HG03135 (cell line): ENCODE measurements at regions not wholly inside any gene's neighbourhood (a gene's known extent, or its start where the extent isn't known, plus 50 kb on each side); places are given as distances from the start of the nearest gene placed in this dataset.
A peak's percentile ranks its signal among the peaks of the same experiment; 100 is the strongest.
"Not testable (repeated sequence)": the region's sequence is repeated elsewhere in the genome, so short reads cannot be mapped to it uniquely, and the experiment has no call there.

Source experiments
- ATAC-seq: cut with Tn5 transposase; IDR thresholded peaks from one replicate; pipeline ENCODE4 v1.9.1; 2021; ENCODE audit warnings: mild to moderate bottlenecking, moderate library complexity; ENCODE audit not compliant: unreplicated experiment

- no peak for ATAC-seq
These were observed 315.8 kb upstream of the TPK1 start for GRCh38 chr7:145151676-145152075.

- no peak for ATAC-seq
These were observed 312.0 kb upstream of the TPK1 start for GRCh38 chr7:145147865-145148264.

DNA sequence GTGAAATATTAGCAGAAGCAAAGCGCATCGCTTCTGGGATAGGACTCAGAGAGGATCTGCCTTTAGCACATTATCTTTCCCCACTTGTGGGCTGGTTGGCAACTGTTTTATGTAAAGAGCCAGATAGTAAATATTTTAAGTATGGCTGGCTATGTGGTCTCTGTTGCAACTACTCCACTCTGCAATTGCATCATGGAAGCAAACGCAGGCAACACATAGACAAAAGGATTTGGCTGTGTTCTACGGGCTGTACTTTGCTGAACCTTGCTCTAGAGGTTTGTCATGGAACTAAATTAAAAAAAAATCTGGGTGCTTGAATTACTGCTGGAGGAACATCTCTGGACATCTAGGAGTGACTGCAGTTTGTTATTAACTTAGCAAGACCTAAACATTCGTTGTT, 307.8 kb upstream of the TPK1 start:
- no peak for ATAC-seq

DNA sequence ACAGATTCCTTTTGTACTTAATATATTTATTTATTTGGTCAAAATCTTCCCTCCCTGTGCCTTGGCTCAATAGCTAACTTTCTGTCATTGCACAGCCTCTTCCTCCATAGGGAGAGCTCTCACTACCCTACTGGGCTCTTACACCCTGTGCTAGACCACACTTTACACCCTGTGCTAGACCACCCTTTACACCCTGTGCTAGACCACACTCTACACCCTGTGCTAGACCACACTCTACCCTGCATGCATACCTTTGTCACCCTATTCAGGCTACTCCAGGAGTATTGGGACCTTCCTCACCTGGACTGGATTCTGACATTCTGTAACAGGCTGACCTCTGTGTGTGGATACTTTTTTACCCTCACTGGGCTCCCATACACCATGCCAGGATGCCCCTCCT, 298.5 kb upstream of the TPK1 start:
- no peak for ATAC-seq

GRCh38 chr7:145123502-145123901, 287.6 kb upstream of the TPK1 start:
- ATAC-seq = no peak

DNA sequence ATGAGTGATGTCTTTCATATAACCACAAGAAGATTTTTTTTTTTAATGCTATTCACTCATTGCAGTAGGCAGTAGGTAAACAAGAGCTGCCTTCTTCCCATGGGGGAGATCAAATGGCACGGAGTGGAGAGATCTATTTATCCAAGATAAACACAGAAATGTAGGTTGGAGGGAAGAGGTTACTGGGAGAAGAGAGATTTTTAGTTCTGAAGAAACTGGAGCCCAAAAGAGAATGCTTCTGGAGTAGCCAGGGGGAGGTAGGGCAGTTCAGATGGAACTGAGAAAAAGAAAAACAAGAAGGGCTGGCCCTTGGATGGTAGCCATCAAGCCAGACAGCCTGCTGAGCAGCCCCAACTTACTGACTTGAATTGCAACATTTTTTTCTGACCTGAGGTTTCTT, 270.1 kb upstream of the TPK1 start:
- ATAC-seq = no peak

DNA sequence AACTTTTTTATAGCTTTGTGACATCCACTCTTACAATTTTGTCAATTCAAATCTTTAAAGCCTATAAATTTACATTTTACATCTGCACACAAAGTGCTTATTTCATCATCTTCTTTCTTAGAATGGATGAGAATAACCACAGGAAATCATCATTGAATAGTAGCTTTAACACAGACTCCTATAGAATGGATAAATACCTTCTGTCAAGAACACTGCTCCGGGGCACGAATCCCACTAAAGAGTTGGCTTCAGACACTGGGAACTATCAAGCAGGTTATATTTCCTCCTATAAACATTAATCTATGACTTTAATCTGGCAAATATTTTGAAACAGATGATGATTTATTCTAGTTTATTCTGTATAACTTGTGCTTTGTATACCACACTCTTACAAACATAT, 269.7 kb upstream of the TPK1 start:
- no peak for ATAC-seq

- no peak for ATAC-seq
These were observed 268.5 kb upstream of the TPK1 start for GRCh38 chr7:145104400-145104799.

- ATAC-seq = not testable (repeated sequence)
These were observed 266.3 kb upstream of the TPK1 start for GRCh38 chr7:145102199-145102598.

DNA sequence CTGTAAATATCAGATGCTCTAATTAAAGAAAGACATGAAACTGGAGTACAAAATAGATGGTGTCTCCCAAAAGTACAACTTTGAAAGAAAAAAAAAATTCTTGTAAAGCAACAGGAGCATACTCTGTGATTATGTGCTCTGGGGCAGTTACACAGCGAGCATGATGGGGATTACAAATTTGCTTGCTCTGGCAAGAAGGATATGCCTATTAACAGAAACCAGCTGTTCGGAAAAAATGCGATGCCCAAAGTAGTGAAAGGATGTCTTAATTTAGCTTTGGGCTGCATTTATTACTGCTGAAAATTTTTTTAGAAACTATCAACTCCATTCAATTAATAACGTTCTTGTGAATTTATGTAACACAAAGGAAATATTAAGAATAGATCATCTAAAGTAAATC, 256.9 kb upstream of the TPK1 start:
- ATAC-seq = no peak

DNA sequence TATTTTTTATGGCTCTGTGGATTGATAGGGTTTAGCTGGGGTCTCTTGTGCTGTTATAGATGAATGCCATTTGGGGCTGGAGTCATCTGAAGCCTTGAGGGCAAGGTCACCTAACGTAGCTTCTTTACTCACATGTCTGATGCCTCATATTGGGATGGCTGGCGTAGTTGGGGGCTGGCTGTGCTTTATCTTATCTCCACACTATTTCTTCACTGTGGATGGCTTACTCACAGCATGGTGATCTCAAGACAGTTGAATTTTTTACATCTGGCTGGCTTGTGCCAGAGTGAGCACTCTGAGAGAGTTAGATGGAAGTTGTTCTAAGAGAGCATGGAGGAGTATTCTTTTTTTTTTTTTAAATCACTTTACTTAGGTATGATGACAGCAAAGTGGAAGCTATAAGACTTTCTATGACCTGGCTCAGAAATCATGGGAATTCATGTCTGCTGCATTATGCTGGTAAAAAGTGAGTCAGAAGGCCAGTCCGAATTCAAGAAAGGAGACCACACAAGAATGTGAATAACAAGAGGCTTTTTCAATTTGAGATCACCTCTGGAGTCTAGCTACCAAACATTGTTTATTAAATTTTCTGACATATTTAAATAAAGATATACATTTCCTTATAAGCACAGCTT, 252.4 kb upstream of the TPK1 start:
- no peak for ATAC-seq

GRCh38 chr7:145082366-145083161, 246.7 kb upstream of the TPK1 start:
- ATAC-seq = no peak

GRCh38 chr7:145065473-145065872, 229.6 kb upstream of the TPK1 start:
- no peak for ATAC-seq

- no peak for ATAC-seq
These were observed 228.3 kb upstream of the TPK1 start for GRCh38 chr7:145064114-145064513.

DNA sequence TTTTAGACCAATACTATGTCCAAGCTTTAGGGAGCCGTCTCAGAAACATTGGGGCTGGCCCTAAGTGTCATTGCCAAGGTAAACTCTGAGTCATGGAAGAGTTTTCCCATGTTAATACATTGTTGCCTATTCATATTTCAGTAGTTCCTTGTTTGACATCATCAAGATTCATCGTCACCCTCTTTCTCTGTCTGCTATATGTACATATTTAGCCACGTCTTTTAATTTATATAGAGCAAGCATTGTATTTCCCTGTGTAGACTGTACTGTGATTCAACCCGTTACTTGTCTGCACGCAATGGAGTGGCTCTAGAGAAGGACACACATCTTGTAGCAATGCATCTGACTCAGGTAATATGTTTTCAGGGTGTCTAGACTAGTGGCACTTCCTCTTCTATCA, 217.9 kb upstream of the TPK1 start:
- ATAC-seq = no peak

DNA sequence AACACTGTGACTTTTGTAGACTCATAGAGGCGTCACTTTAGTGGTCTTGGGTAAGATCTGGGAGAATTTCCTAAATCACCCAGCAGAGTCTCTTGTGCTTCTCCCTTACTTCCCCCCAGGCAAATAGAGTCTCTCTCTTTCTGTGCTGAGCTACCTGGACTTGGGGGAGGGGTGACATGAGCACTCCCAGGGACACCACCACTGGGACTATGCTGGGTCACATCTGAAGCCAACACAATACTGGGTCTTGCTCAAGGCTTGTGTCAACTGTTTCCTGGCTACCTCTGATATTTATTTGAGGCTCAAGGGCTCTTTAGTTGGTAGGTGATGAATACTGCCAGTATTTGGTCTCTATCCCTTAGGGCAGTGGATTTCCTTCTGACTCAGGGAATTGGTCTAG, 214.6 kb upstream of the TPK1 start:
- no peak for ATAC-seq

DNA sequence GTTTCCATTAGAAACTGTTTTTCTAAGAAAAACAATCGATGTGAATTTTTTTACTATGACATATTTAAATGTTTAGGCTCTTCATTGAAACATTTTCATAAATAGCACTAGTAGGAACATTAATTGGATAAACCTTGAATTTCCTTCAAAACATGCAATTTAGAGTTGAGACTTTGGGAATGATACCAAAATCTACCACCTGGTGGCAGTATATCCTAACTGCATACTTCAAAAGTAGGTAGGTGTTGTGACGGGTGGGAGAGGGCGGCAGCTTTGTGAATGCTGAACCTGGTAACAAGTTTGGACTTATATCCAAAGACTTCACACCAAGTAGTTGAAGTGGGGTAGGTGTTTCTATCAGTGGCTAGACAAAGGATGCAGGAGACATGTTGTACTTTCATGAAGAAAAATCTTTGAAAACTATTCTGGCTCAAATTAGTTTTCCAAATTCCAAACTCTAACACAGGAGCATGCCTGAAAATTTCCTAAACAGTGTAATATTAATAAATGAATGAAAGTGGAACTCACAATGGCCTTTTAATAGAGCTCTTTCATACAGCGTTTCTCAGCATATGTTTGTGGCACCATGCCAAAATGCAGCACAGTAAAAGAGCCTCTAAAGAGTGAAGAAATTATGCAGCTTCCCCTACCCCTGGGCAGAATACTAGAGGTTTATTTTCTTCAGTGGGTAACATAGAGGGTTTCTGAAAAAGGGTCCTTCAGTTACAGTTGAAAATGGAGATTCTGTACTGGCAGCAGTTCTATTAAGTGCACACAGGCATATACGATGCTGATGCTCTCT, 201.0 kb upstream of the TPK1 start:
- ATAC-seq = peak; percentile 70

DNA sequence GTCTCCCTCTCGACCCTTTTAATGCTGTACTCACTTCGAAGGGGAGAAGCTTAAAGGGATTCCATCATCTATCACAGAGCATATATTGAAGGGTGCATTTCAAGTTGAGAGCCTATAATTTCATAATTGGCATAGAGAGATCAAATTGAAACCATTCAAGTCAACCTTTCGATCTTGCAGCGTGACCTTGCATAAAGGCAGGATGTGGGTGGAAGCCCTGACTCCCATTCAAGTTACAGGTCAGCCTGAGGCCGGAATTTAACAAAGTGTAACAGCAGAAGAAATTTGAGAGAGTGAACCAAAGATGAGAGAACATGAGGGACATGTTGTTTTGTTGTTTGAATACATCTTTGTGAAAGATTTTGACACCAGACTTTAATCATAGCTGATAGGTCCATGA, 195.3 kb upstream of the TPK1 start:
- no peak for ATAC-seq

- no peak for ATAC-seq
These were observed 194.9 kb upstream of the TPK1 start for GRCh38 chr7:145030754-145031153.

DNA sequence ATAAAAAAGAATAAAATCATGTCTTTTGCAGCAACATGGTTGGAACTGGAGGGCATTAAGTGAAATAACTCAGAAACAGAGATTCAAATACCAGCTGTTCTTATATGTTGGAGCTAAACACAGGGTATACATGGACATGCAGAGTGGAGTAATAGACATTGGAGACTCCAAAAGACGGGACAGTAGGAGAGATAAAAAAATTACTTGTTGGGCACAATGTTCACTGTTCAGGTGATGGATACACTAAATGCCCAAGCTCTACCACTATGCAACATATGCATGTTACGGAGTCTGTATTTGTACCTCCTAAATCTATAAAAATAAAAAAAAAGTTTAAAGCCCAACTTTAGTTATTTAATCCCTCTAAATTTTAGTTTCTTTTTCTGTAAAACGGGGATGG, 184.6 kb upstream of the TPK1 start:
- ATAC-seq = no peak

GRCh38 chr7:145016068-145016467, 180.2 kb upstream of the TPK1 start:
- no peak for ATAC-seq

DNA sequence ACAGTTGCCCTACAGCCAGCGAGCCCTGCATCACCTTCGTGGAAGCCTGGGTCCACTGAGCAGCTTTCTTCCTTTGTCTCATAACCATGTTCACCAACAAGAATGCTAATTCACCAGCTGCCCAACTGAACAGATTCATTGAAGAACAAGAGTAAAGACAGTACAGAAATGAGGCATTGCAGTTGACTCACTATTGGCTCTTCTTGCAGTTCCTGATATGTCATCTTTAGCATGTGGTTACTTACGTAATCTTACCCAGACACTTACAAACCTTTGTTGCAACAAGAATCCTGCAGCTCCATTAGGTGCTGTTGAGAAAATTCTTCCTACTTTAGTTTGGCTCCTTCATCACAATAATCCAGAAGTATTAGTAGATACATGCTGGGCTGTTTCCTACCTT, 174.0 kb upstream of the TPK1 start:
- ATAC-seq = no peak
